Stimulated activated CD4-positive, alpha-beta T cell treated with anti-CD3 and anti-CD28 coated beads, Interleukin-2, amount 100 ng/mL, for 4 hours (primary cell): ENCODE measurements at regions not wholly inside any gene's neighbourhood (a gene's known extent, or its start where the extent isn't known, plus 50 kb on each side); places are given as distances from the start of the nearest gene placed in this dataset.
"Not testable (repeated sequence)": the region's sequence is repeated elsewhere in the genome, so short reads cannot be mapped to it uniquely, and the experiment has no call there.

Experiments
- DNase-seq: peaks from one replicate; pipeline ENCODE4 v3.0.0-alpha.2; 2020; ENCODE audit warnings: low read depth

DNA sequence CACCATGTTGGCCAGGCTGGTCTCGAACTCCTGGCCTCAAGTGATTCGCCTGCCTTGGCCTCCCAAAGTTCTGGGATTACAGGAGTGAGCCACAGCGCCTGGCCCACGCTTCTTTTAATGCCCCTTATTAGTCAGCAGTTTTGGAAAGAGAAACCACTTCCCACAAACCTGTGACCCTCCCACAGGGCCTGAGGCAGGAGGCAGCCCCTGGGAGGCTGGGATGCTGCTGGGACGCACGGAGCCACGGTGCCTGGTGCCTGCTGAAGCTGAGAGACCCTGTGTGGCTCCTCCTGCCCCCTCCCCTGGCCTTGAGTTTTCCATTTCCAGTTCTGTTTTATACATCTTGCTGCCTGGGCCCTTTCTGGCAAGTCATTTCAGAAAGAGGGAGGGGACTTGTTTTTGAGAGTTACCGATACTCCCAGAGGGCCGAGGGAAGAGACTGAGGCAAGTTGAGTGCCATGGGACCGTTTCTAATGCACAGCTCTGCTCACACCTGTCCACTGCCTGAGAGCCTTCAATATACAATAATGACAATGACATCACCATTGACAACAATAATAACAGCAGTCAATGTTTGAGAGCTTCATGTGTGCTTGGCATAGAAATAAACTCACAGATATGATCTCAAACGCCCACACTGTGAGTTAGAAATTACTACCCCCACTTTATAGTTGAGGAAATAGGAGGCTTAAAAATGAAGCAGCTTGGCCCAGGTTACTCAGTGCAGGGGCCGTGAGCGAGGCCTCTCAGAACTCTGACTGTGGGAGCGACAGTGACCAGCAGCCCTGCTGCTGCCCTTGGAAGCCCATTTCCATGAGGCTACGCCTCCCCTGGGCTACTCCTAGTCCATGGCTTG is 78.1 kb upstream of the YWHAQ start:
- DNase-seq, result no peak

DNA sequence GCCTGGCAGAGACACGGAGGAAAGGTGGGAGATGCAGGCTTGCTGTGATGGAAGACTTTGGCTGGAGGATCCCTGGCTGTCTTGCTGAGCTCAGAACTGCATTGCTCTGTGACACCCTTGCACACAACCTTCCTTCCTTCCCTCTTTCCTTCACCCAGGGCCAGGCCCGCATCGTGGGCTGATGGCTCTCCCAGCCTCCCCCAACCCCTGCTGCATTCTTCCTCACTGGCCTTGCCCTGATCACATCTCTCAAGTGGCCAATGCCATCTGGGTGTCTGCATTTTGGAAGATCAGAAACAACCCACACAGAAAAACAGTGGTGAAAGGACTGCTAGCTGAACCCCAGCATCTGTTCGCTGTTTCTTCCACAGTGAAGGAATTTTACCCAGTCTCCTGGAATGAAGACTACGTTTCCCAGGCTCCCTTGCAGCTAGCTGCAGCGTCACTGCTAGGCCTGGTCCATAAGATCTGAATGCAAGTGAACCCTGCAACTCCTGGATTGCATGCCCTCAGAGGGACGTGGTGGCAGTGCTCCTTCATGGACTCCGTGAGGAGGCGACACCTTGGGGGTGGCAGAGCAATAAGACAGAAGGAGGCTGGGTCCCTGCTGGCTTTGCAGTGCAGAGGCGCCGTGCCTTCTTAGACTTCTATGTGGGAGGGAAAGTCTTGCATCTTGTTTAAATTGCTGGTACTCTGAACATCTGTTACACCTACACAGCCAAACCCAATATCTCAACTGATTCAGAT is 78.9 kb upstream of the YWHAQ start:
- no peak for DNase-seq

DNA sequence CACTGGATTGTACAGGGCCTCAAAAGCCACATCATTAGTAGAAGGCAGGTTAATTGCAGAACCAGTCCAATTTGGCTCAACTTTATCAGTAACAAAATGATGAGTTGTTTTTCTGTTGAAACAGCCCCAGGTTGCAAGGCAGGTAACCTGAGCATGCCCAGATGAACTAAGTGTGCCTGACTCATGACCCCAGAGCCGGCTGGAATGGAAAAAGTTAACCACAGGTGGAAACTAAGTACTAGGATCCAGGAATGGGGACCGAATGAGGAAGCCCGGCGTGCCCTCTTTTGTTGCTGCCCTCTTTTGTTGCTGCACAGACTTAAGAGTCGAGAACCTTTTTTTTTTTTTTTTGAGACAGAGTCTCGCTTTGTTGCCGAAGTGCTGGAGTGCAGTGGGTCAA is 79.5 kb upstream of the YWHAQ start:
- DNase-seq, result peak; percentile 20

DNA sequence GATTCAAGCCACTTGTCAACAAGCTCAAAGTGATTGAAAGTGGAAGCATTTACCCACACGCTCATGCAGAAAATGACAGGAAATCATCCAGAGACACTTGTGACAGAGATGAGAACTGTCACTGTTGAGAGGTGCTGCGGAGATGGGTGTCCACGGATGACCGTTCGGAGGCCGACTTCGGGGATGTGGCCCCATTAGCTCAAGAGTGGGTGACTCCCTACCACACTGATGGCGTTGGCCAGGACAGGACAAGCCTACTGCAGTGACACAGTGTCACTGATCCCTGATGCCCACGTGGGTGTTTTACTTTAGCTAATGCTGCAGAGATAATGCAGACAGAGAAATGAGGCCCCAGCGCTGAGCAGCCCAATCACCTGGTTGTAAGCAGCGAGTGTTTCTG is 81.5 kb upstream of the YWHAQ start:
- no peak for DNase-seq

DNA sequence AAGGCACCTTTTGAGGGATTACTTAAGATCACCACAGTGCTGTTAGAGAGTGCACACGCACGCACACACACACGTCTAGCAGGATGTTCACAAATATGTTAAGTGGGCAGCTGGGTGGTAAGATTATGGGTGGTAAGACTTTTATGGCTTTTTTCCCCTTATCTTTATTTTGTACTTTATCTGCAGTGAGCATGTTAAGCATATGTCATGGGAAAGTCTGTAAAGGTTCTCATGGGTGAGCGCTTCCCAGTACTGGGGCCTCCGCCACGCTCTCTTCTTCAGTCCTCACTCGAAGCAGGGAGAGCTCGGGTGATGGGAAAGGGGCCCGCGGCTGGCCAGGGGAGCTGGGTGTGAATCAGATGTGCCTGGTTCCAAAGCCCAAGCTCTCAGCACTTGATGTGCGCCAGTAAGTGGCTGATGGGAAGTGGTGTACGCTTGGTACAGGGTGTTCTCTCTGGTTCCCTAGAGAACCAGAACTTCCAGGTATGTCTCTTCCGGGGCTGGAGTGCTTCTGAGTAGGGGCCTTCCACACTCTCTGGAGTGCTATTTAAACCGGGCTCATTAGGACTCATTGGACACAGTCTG is 83.9 kb upstream of the YWHAQ start:
- no peak for DNase-seq

DNA sequence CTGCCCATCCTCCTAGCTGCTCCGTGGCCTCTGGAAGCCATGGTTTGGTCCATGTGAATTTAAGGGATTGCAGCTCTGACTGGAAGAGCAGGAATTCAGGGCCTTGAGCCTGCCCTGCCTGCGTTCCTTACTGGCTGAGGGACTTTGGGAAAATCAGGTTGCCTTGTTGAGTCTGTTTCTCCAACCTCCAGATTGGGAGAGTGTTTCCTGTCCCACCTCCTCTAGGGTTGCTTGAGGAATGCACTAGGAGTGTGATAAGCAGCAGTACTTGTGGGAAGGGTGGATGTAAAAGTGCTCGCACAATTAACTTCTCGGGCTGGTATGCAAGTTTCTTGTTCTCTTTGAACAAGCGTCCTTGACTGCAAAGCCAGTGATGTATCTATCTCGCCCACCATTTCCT is 84.4 kb upstream of the YWHAQ start:
- no peak for DNase-seq

DNA sequence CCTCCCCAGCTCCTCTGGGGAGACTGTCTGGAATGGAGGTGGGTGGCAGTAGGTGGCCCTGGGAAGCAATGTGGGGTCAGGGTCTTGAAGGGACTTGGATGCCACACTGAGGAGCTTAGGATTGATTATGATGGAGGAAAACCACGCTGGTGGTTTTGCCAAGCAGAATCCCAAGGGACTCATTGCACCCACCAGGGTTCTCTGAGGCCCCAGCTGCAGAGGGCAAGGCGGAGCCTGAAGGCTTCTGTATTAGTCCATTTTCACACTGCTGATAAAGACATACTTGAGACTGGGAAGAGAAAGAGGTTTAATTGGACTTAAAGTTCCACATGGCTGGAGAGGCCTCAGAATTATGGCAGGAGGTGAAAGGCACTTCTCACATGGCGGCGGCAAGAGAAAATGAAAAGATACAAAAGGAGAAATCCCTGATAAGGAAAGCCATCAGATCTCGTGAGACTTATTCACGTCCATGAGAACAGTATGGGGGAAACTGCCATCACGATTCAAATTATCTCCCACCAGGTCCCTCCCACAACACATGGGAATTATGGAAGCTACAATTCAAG is 87.2 kb upstream of the YWHAQ start:
- no peak for DNase-seq

DNA sequence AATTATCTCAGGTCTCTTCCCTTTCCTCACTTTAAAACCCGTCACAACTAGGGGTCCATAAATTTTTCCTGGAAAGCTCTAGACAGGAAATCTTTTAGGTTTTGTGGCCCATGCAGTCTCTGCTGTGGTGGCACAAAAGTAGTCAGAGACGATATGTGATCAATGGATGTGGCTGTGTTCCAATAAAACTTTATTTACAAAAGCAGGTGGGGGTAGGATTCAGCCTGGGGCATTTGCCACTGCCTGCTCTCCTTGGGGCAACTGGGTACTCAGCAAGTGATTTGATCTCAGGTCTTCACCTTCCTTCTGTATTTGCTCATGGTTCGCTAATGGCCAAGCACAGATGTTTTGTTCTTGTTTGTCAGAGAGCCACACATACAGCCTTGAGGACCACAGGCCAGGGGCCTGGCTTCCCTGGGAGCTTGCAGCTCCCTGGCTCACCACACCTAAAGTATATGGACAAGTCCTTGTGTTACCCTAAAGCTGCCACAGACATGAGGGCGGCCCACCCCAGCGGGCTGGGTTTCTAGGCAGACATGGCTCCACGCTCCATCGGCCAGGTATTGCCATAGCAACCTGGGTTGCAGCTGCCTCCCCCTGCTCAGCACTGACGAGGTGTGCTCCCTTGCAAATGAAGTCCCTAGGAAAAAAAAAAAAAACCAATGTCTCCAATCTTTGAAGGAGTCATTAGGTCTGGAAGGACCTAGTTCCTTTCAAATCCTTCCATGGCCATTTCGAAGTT is 89.7 kb upstream of the YWHAQ start:
- no peak for DNase-seq

DNA sequence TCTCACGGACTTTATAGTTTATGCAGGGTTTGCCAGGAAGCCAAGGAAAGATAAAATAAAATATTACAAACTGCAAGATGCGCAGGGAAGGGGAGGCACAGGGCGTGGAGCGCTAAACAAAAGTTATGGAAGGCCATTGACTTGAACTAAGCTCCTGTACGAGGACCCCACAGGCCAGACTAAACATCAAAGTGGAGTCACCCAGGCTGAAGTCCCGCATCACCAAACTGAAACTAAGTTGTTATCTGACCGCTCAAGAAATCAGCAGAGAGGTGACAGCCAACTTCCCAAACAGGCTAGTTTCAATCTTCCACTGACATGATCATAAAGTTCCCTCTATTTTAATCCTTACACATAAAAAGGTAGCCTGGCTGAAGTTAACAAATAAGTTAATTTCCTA is 90.5 kb upstream of the YWHAQ start:
- no peak for DNase-seq

DNA sequence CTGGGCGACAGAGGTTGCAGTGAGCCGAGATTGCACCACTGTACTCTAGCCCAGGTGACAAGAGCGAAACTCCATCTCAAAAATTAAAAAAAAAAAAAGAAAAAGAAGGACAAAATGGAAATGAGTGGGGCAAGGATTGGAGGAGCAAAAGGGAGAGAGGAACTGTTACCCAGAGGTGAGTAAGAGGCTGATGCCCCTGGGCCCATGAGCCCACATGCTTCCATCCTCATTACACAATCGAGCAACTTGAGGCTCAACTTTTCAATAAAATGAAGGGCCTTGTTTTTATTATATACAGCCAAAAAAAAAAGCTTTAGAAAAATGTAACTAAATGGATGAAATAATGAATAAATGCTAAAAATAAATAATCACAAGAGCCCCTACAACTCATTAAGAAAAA is 91.7 kb upstream of the YWHAQ start:
- no peak for DNase-seq

DNA sequence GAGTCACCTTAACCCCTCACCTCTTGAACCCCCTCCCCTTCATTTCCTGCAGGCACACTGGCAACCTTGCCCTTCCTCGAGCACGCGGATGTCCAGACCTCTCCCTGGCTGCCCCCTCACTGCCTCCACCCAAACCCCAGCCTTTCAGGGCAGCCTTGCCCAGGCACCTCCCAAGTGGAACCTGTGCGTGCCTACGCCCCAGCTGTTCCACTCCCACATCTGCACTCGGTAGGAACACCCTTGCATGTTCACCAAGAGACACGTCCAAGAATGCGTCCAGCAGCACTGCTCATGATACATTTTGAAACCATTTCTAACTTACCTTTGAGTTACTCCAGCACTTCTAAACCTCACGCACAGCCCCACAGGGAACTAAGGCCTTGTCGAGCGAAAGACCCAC is 93.8 kb upstream of the YWHAQ start:
- no peak for DNase-seq

DNA sequence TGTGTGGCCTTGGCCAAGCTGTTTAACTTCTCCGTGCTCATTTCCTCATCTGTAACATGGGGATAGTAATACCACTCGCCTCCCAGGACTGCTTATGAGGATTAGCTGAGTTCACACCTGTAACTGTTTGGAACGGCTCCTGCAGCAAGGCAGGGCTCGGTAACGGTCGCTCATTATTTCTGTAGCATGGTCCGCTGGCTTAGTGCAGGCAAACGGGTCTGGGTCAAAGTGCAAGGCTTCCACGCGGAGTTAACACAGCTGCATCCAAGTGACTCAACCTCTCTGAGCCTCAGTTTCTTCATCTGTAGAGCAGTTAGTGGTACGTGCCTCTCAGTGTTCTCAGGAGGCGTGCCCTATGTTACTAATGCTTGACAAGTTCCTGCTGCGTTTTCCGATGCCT is 94.3 kb upstream of the YWHAQ start:
- no peak for DNase-seq

DNA sequence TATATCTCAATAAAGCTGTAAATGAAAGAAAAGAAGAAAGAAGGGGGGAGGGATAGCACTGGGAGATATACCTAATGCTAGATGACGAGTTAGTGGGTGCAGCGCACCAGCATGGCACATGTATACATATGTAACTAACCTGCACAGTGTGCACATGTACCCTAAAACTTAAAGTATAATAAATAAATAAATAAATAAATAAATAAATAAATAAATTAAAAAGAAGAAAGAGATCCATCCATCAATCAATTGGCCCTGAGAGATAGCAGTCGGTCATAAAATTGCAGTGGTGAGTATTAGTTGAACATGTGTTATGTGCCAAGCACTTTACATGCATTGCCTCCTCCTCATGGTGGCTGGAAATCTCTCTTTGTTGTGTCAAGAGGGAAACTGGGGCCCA is 95.2 kb upstream of the YWHAQ start:
- DNase-seq, result not testable (repeated sequence)

DNA sequence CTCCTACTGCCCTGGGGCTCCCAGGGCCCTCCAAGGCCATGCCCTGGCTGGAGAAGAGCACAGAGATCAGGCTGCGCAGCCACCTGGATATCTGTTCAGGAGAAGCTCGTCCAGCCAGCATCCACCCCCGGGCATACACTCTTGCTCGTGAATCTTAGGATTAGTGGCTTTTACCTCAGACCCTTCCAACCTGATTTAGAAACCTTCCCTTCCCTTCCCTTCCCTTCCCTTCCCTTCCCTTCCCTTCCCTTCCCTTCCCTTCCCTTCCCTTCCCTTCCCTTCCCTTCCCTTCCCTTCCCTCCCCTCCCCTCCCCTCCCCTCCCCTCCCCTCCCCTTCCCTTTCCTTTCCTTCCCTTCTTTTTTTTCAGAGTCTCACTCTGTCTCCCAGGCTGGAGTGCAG is 99.7 kb upstream of the YWHAQ start:
- DNase-seq, result not testable (repeated sequence)

DNA sequence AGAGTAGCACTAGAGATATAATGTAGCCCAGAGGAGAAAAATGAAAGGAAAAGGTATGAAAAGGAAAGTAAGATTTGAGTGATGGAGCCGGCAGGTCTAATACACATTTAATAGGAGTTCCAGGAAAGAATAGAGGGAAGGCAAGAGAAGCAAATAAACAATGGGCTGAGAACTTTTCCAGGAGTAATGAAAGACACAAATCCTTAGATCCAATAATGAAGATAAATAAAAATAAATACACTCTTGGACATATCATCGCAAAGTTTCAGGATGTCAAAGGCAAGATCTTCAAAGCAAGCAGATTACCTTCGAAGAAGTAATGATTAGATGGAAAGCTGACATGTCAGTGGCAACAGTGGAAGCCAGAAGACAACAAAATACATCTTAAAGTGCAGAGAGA is 102.0 kb upstream of the YWHAQ start:
- no peak for DNase-seq

DNA sequence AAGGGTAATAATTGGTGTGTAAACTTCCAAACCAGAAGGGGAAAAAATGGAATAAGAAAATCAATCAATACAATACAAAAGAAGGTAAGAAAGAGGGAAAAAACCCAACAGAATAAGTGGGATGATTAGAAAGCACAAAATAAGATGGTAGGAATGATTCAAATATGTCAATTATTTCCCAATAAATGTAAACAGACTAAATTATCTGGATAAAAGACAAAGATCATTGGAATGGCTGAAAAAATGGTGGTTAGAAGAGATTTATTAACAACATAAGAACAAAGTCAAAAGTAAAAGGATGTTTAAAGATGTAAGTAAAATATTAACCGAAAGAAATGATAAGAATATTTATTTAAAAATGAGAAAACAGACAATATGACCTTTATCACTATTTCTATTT is 103.5 kb upstream of the YWHAQ start:
- no peak for DNase-seq

DNA sequence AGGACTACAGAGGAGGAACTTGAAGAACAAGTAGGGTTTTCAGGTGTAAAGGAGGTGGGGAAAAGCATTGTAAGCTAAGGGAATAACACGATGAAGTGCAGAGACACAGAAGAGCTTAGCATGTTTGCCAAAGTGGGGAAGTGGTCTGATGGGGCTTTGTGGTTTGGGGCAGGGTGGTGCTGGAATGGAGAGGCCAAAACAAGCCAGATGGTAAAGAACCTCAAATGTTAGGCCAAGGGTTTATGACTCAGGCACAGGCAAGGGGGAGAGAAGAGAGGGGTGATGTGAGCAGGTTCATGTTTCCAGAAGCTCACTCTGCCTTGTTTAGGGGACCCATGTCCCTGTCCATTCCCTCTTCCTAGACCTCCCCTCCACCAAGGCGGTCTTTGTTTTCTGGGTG is 104.5 kb upstream of the YWHAQ start:
- no peak for DNase-seq

DNA sequence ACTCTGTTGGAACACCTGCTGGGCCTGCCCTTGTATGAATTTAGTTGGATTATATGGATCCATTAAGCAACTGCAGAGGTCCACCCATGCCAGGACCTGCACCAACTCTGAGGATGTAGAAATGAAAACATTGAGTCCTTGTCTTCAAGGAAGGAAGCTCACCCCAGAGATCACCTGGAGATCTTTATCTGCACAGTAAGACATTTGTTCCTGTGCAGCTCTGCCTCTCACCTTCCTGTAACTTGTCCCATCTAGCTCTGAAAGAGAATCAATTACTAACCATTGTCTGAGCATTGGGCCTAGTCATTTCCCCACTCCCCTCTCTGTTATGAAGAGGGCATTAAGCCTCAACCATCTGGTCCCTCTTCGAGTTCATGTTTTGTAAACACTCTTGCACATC is 105.2 kb upstream of the YWHAQ start:
- DNase-seq, result no peak

DNA sequence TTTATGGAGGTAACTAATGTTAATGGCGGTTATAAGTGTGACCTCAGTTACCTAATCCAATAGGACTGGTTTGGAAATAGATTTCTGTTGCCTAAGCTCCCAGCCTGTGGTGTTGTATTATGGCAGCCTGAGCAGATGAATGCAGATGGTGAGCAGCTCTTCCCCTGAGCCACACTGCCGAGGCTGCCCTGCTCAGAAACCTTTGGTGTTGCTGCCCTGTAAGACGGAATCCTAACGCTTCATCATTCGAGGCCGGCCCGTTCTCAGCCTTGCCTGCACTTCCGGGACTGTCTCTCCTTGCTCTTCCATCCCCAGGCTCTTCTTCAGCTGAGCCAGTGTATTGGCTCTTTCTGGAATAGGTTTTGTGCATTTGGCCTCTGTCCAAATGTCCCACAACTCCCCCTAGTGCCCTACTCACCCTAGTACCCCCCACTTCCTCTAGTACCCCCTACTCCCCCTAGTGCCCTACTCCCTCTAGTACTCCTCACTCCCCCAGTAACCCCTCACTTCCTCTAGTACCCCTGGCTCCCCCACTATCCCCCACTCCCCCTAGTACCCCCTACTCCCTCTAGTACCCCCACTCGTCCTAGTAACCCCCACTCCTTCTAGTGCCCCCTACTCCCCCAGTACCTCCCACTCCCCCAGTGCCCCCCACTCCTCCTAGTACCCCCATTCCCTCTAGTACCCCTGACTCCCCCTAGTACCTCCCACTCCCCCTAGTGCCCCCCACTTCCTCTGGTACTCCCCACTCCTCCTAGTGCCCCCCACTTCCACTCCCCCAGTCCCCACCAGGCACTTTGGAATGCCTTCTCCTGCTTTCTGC is 106.0 kb upstream of the TAF1B start:
- no peak for DNase-seq

DNA sequence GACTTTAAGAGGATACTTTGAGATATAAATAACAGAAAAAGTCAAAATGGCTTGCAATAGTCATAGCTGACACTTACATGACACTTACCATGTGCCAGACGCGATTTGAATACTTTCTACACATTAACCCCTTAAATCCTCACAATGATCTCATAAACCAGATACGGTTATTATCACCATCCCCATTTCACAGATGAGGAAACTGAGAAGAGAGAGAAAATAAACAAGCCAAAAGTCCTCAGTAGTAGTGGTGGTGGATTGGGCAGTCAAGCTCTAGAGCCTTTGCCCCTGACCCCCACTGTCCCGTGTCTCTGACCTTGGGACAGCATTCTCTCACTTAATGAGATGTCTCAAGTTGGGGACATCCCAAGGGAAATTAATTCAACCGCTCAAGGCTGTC is 105.2 kb upstream of the TAF1B start:
- no peak for DNase-seq
